HEK293T (cell line): ENCODE measurements at regions not wholly inside any gene's neighbourhood (a gene's known extent, or its start where the extent isn't known, plus 50 kb on each side); places are given as distances from the start of the nearest gene placed in this dataset.

Source experiments
- CTCF ChIA-PET: fragments of 350-600 bp; formaldehyde crosslinking; extraction: SDS; loops from one replicate; lab custom pipeline; 2021; ENCODE audit warnings: antibody characterized with exemption, inconsistent platforms; lab: Yijun Ruan, JAX
- POLR2A ChIA-PET: fragments of 350-600 bp; formaldehyde crosslinking; extraction: SDS; loops from one replicate; lab custom pipeline; 2020; ENCODE audit warnings: antibody characterized with exemption, inconsistent platforms; lab: Yijun Ruan, JAX
- DNase-seq: peaks from one replicate; pipeline ENCODE4 v3.0.0; 2012; ENCODE audit warnings: mixed read lengths; ENCODE audit errors: extremely low spot score
- ARNT ChIP-seq: fragments of 450-650 bp; IDR thresholded peaks from 2 replicates; pipeline ENCODE4 v1.6.1; 2017; ENCODE audit warnings: mild to moderate bottlenecking
- BHLHE40 ChIP-seq: fragments of 450-650 bp; IDR thresholded peaks from 2 replicates; pipeline ENCODE4 v1.6.1; 2016; ENCODE audit warnings: mild to moderate bottlenecking, moderate library complexity, borderline replicate concordance
- CTBP1 ChIP-seq: fragments of 450-650 bp; IDR thresholded peaks from 2 replicates; pipeline ENCODE4 v1.6.1; 2016; ENCODE audit warnings: borderline replicate concordance
- ELF4 ChIP-seq: fragments of 450-650 bp; IDR thresholded peaks from 2 replicates; pipeline ENCODE4 v1.6.1; 2017; ENCODE audit warnings: antibody characterized with exemption
- FOXA1 ChIP-seq: fragments of 450-650 bp; IDR thresholded peaks from 2 replicates; pipeline ENCODE4 v1.6.1; 2016; ENCODE audit warnings: mild to moderate bottlenecking
- FOXK2 ChIP-seq: fragments of 450-650 bp; IDR thresholded peaks from 2 replicates; pipeline ENCODE4 v1.6.1; 2016; ENCODE audit warnings: mild to moderate bottlenecking
- FOXM1 ChIP-seq: fragments of 450-650 bp; IDR thresholded peaks from 2 replicates; pipeline ENCODE4 v1.6.1; 2017; ENCODE audit warnings: mild to moderate bottlenecking, borderline replicate concordance
- HDGF ChIP-seq: fragments of 450-650 bp; IDR thresholded peaks from 2 replicates; pipeline ENCODE4 v1.6.1; 2017; ENCODE audit warnings: antibody characterized with exemption, borderline replicate concordance
- L3MBTL2 ChIP-seq: fragments of 450-650 bp; conservative IDR thresholded peaks from 2 replicates; pipeline ENCODE4 v1.6.1; 2016; ENCODE audit warnings: mild to moderate bottlenecking
- LEF1 ChIP-seq: fragments of 450-650 bp; IDR thresholded peaks from 2 replicates; pipeline ENCODE4 v1.6.1; 2017; ENCODE audit warnings: mild to moderate bottlenecking, borderline replicate concordance
- NFRKB ChIP-seq: fragments of 450-650 bp; IDR thresholded peaks from 2 replicates; pipeline ENCODE4 v1.6.1; 2016; ENCODE audit warnings: mild to moderate bottlenecking, moderate library complexity
- PKNOX1 ChIP-seq: fragments of 450-650 bp; IDR thresholded peaks from 2 replicates; pipeline ENCODE4 v1.6.1; 2016
- SP1 ChIP-seq: fragments of 450-650 bp; IDR thresholded peaks from 2 replicates; pipeline ENCODE4 v1.6.1; 2017
- SUZ12 ChIP-seq: fragments of 450-650 bp; IDR thresholded peaks from 2 replicates; pipeline ENCODE4 v1.6.1; 2016; ENCODE audit warnings: mild to moderate bottlenecking
- TARDBP ChIP-seq: fragments of 450-650 bp; IDR thresholded peaks from 2 replicates; pipeline ENCODE4 v1.6.1; 2016
- ZNF384 ChIP-seq: fragments of 450-650 bp; IDR thresholded peaks from 2 replicates; pipeline ENCODE4 v1.6.1; 2016

DNA sequence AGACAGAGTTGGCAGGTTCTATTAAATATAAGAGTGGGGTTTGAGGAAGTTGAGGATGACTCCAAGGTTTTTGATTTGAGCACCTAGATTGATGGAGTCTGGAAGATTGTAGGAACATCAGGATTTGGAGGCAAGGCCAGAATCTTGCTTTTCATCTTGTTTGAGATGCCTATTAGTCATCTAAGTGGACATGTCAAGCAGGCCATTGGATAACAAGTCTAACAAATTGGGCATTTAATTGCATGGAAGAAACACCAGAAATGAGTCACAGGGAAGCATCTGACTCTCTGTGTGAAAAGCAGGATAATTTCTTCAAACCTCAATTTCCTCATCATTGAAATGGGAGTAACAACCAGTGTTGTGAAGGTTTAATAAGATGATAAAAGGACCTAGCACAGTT lies 53.3 kb upstream of the ARL15 start:
- TF ChIP-seq SP1 (no peak), LEF1 (no peak), FOXA1 (no peak), NFRKB (no peak), FOXM1 (no peak), PKNOX1 (no peak), HDGF (no peak), L3MBTL2 (no peak), ARNT (no peak), SUZ12 (no peak), ELF4 (no peak), BHLHE40 (no peak), TARDBP (no peak), FOXK2 (no peak), CTBP1 (no peak), ZNF384 (no peak)
- DNase-seq: no peak
- ChIA-PET POLR2A (no interaction called here), CTCF (no interaction called here)

DNA sequence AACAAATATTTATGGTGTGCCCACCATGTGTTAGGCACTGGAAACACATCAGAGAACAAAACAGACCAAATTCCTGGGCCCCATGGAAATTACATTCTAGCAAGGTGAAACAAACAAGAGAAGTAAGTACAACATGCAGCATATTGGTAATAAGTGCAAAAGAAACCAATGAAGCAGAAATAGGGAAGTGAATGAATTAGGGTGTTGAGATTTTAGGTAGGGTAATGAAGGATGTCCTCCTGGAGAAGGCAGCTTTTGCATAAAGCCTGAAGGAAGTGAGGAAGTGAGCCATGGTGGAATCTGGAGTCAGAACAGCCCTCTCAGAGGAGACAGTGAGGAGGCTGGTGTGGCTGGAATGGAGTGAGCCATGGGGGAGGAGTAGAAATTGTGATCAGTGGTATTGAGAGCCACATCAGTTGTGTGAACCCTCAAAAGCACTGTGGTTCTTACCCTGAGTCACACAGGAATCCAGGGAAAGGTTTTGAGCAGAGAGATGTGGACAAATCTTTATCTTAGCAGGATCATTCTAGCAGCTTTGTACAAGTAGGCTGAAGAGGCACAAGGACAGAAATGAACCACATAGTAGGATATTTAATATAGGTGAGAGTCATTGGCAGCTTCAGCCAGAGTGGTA lies 52.7 kb upstream of the ARL15 start:
- CTCF ChIA-PET: no interaction called here
- TF ChIP-seq ARNT: no peak
- no peak for TF ChIP-seq CTBP1
- TF ChIP-seq FOXA1: no peak
- no peak for TF ChIP-seq FOXM1
- no peak for TF ChIP-seq HDGF
- no peak for TF ChIP-seq PKNOX1
- TF ChIP-seq BHLHE40: no peak
- no peak for TF ChIP-seq NFRKB
- no peak for TF ChIP-seq LEF1
- TF ChIP-seq SUZ12: no peak
- TF ChIP-seq ZNF384: no peak
- TF ChIP-seq L3MBTL2: no peak
- TF ChIP-seq FOXK2: no peak
- no peak for TF ChIP-seq TARDBP
- TF ChIP-seq ELF4: no peak
- TF ChIP-seq SP1: no peak
- DNase-seq: no peak
- POLR2A ChIA-PET: no interaction called here

- ChIA-PET CTCF (no interaction called here), POLR2A (no interaction called here)
- no peak for TF ChIP-seq ZNF384
- TF ChIP-seq FOXM1: no peak
- no peak for TF ChIP-seq PKNOX1
These were observed 52.1 kb upstream of the ARL15 start for GRCh38 chr5:54362434-54362833.

GRCh38 chr5:54361691-54362411 lies 51.5 kb upstream of the ARL15 start:
- CTCF ChIA-PET: no interaction called here

More at GRCh38 chr5:54362434-54362833, 52.1 kb upstream of the ARL15 start:
- no peak for DNase-seq

DNA sequence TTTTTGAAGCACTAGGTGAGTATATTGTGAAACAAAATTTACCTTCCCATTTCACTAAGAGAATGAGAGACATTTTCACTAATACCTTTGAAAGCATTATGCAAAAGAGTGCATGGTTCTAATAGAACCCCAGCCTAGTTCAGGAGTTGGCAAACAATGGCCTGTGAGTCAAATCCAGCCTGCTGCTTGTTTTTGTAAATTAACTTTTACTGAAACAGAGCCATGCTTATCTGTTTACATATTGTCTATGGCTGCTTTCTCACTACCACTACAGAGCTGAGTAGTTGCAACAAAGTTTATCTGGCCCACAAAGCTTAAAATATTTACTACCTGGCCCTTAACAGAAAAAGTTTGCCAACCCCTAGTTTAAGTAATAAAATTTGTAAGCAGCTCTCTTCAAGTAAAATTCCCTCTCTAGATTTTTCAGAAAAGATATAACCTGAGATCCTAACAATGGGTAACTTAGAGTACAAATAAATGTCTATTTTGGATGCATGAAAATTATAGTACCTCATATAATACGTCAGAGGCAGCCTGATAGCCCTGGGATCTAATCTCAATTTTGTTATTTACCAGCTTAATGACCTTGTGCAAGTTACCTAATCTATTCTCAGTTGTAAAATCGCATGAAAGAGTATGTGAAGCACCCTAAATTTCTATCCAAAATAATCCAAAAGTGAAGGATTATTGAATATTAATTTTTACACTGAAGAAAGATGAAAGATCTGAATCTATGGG lies 50.7 kb upstream of the ARL15 start:
- ChIA-PET CTCF (no interaction called here), POLR2A (no interaction called here)
- no peak for TF ChIP-seq ARNT
- no peak for TF ChIP-seq FOXM1
- TF ChIP-seq NFRKB: no peak
- no peak for TF ChIP-seq PKNOX1
- no peak for TF ChIP-seq LEF1
- TF ChIP-seq SP1: no peak
- TF ChIP-seq FOXK2: no peak
- no peak for TF ChIP-seq BHLHE40
- TF ChIP-seq L3MBTL2: no peak
- no peak for TF ChIP-seq HDGF
- no peak for TF ChIP-seq CTBP1
- no peak for TF ChIP-seq ZNF384
- TF ChIP-seq ELF4: no peak
- TF ChIP-seq TARDBP: no peak
- DNase-seq: no peak

More at GRCh38 chr5:54361691-54362411, 51.5 kb upstream of the ARL15 start:
- no peak for DNase-seq
- TF ChIP-seq FOXA1: no peak
- no peak for TF ChIP-seq SUZ12
- no peak for TF ChIP-seq SP1
- TF ChIP-seq HDGF: no peak
- TF ChIP-seq CTBP1: no peak
- POLR2A ChIA-PET: no interaction called here
